GM18870 (cell line): ENCODE measurements at regions not wholly inside any gene's neighbourhood (a gene's known extent, or its start where the extent isn't known, plus 50 kb on each side); places are given as distances from the start of the nearest gene placed in this dataset.

Experiments used
- ATAC-seq: cut with Tn5 transposase; IDR thresholded peaks from one replicate; pipeline ENCODE4 v1.9.1; 2021; ENCODE audit warnings: moderate library complexity; ENCODE audit not compliant: unreplicated experiment

- no peak for ATAC-seq
These were observed 180.5 kb upstream of the GSE1 start for GRCh38 chr16:85432606-85433005.

- no peak for ATAC-seq
These were observed 179.6 kb upstream of the GSE1 start for GRCh38 chr16:85433477-85433876.

DNA sequence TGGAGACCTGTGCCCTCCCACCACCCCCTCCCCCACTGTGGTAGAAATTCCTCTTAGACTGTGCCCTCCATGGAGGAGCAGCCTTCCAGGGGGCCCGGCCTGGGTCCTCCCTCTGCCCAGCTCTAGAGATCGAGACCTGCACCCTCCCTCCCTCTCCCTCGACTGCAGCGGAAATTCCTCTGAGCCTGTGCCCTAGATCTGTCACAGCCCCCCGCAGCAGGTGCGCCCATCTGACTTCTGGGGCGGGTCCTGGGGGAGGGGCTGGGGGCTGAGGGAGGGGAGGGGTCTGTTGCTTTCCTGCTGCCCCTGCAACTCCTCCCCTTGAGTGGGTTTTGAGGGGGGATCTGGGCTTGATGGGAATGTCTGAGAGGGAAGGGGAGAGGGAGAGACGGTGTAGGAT is 177.8 kb upstream of the GSE1 start:
- no peak for ATAC-seq

DNA sequence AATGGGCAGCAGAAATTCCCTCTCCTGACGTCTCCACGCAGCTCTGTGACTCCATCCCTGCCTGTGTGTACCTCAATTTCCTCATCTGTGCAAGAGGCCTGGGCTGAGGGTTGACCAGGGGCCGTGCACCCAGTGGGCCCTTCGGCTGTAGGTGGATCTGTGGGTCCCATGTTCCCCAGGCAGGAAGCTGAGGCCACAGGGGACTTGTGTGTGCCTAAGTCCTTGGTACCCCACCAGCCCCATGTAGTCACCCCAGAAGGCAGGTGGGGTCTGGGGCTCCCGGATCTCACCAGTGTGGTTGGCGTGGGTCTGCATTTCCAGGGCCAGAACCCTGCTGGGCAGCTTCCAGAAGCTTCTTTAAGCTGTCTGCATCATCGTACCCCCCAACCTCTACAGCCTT is 177.4 kb upstream of the GSE1 start:
- ATAC-seq = no peak

DNA sequence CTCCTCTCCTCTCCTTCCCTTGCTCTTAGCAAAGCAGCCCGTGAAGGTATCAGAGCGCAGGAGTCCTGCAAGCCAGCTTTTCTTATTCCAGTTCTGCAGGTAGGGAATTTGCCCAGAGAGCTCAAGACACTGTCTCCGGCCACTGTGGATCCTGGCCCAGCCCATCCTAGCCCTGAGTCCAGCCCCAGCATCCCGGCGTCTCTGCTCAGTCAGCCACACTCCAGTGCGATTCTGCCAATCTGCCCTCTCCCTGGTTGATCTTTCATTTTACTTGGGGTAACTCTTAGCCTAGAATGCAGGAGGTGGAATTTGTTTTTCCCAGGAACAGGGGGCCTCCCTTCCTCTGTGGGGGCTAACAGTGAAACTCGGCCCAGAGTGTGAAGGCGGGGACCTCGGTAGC is 176.9 kb upstream of the GSE1 start:
- no peak for ATAC-seq

GRCh38 chr16:85436636-85437165 is 176.4 kb upstream of the GSE1 start:
- ATAC-seq = no peak

DNA sequence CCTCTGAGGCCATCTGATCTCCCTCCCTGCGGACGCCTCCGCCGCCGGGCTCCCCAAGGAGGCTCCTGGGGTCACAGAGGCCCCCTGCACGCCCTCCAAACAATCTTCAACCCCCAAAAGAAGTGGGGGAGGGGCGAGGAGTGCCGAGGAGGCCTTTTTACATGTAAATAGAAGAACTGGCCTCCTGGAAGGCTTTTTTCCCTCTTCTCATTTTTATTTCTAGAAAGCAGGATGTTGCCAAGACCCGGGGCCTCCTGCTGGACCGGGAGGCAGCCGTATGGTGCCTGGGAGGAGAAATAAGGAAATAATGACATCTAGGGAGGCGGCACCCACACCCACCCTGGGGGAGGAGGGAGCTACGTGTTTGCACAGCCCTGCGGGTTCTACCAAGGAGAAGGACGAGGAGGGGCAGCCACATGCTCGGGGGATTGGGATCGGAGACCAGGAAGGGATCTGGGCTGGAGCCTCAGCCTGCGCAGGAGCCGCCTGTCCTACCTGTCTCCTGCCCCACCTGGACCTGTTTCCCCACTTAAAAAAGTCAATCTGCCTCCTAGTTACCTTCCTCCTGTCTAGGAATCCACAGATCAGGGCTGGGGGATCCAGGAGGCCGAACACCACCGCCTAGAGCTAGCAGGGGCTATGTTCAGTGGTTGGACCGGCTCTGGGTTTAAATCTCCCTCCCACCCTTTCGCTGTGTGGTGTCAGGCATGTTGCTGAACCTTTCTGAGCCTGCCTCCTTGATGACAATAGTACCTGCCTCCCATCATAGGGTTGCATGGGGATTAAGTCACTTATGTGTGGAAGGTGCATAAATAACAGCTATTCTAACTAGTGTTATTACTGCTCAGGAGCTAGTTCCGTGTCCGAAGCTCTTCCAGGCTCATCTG is 175.7 kb upstream of the GSE1 start:
- ATAC-seq = no peak

DNA sequence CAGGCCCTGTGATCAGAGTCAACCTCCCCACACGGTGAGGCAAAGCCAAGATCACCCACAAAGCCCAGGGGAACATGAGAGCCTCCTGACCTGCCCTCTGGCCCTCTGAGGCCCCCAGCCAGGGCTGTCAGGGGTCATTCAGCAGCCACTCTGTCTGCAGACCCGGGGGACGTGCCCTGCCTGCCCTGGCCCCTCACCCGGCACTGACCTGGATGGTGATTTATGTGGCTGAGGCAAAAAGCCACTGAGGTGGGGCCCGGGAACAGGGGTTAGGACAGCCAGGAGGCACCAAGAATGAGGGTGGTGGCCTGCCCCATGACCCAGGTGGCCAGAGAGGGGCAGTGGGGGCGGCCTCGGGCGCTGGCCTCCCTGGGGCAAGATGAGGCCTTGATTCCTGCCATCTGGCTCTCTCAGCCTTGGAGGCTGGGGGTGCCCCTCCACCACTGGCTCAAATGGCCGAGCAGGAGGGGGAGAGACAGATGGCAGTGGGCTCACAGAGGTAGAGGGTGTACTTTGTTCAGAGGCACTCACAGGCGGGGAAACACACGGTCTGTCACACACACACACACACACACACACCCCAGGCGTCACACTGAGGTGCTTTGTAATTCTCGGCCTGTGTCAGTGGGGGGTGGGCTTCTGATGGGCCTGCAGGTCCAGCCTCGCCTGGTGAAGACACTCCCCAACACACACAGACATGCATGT is 174.0 kb upstream of the GSE1 start:
- ATAC-seq = no peak

DNA sequence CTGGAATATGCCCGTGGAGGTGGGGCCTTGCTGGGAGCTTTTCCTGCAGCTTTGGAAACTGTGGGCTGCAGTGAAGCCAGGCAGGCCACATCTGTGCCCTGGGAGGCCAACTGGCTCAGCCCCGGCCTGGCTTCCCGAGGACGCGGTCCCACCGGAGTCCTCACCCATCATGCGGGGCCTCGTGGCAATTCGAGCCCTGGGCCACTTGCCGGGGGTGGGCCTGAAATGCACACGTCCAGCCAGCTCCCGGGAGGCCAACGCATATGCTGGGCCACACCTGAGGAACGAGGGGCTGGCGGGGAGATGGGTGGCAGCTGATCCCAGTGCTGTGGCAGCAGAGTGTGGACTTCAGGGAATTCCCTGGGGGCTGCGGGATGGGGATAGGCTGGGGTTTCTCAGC is 172.4 kb upstream of the GSE1 start:
- no peak for ATAC-seq

- no peak for ATAC-seq
These were observed 171.8 kb upstream of the GSE1 start for GRCh38 chr16:85441189-85441889.

DNA sequence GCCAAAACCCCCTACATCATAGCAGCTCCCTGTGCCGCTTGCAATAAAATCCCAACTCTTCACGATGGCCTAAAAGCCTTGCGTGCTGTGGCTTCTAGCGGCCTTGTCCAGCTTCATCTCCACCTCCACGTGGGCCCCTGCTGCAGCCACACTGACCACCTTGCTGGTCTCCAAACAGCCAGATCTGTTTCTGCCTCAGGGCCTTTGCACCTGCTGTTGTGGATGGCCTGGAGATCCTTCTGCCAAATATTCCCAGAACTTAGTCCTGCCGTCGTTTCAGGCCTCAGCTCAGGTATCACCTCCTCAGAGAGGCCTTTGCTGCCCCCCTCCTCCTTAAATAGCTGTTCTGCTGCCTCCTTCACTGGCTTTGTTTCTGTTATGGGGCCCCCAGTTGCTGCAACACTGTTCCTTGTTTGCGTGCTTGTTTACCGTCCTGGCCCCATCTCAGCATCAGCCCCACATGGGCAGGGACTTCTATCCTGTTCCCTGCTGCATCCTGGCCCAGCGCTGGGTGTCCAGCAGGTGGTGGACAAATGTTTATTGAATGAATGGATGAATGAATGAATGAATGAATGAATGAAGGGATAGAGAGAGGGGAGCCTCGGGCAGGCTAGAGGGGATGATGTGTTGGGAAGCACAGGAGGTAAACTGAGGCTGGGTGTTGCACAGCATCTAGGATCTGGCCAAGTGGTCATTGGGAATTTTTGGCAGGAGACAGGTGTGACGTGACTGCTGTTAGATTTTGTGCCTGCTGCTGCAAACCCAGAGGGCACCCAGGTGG is 171.0 kb upstream of the GSE1 start:
- no peak for ATAC-seq

DNA sequence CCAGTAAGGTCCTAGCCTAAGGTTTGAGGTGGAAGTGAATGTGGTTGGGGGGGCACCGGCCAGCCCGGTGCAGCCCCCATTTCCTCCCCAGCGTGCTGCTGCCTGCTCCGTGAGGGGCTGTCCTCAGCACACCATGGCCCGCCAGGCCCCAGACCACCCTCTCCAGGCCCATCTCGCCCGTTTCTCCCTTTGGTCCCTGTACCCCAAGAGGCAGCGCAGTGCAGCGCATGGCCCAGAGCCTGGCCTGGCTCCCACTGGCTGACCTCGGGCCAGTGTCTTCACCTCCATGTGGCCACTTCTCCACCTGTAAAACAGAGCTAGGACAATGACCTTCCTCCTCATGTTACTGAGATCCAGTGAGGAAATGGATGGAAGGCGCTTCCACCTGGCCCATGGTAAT is 170.0 kb upstream of the GSE1 start:
- ATAC-seq = no peak

- no peak for ATAC-seq
These were observed 169.6 kb upstream of the GSE1 start for GRCh38 chr16:85443531-85443930.

GRCh38 chr16:85445064-85445778 is 167.9 kb upstream of the GSE1 start:
- ATAC-seq = no peak

- no peak for ATAC-seq
These were observed 167.3 kb upstream of the GSE1 start for GRCh38 chr16:85445779-85446222.

GRCh38 chr16:85446951-85447692 is 166.0 kb upstream of the GSE1 start:
- no peak for ATAC-seq

- no peak for ATAC-seq
These were observed 165.3 kb upstream of the GSE1 start for GRCh38 chr16:85447693-85448313.

- ATAC-seq = no peak
These were observed 164.4 kb upstream of the GSE1 start for GRCh38 chr16:85448557-85449190.
